Body of pancreas (tissue), 4 donors: ENCODE measurements at regions not wholly inside any gene's neighbourhood (a gene's known extent, or its start where the extent isn't known, plus 50 kb on each side); places are given as distances from the start of the nearest gene placed in this dataset.

Source experiments
- POLR2A ChIP-seq, 3 donors: fragments of 450-650 bp; IDR thresholded peaks; one replicate each; pipeline ENCODE4 v1.6.1; 2016; ENCODE audit warnings: antibody characterized with exemption in 3 of 3, mild to moderate bottlenecking in 2 of 3
- TF ChIP-seq, protein P1 (sequence below), 7 experiments: fragments of 450-650 bp in 4 of 7; fragments of 200-600 bp in 3 of 7; sonication (generic) in 3 of 7; IDR thresholded peaks; one replicate each; pipeline ENCODE4 v1.5.1; 2016 to 2019; ENCODE audit warnings: antibody characterized with exemption in 7 of 7

GRCh38 chr4:124762956-124763355 is 50.4 kb upstream of the ANKRD50 start:
- TF ChIP-seq, protein P1, sequence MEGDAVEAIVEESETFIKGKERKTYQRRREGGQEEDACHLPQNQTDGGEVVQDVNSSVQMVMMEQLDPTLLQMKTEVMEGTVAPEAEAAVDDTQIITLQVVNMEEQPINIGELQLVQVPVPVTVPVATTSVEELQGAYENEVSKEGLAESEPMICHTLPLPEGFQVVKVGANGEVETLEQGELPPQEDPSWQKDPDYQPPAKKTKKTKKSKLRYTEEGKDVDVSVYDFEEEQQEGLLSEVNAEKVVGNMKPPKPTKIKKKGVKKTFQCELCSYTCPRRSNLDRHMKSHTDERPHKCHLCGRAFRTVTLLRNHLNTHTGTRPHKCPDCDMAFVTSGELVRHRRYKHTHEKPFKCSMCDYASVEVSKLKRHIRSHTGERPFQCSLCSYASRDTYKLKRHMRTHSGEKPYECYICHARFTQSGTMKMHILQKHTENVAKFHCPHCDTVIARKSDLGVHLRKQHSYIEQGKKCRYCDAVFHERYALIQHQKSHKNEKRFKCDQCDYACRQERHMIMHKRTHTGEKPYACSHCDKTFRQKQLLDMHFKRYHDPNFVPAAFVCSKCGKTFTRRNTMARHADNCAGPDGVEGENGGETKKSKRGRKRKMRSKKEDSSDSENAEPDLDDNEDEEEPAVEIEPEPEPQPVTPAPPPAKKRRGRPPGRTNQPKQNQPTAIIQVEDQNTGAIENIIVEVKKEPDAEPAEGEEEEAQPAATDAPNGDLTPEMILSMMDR (IDR thresholded peaks at IDR 0.05) = no peak
- no peak for TF ChIP-seq POLR2A (IDR thresholded peaks at IDR 0.05)
